Esophagus squamous epithelium (tissue), 4 donors: ENCODE measurements at regions not wholly inside any gene's neighbourhood (a gene's known extent, or its start where the extent isn't known, plus 50 kb on each side); places are given as distances from the start of the nearest gene placed in this dataset.

Experiments
- POLR2A ChIP-seq, 4 donors: fragments of 450-650 bp; IDR thresholded peaks; one replicate each; pipeline ENCODE4 v1.6.1; 2017; ENCODE audit warnings: antibody characterized with exemption in 4 of 4, mild to moderate bottlenecking in 4 of 4, moderate library complexity in 3 of 4
- TF ChIP-seq, protein P1 (sequence below), 6 experiments: fragments of 450-650 bp in 4 of 6; fragments of 200-600 bp in 2 of 6; sonication (generic) in 2 of 6; IDR thresholded peaks; one replicate each; pipeline ENCODE4 v1.5.1; 2016 to 2019; ENCODE audit warnings: antibody characterized with exemption in 6 of 6, mild to moderate bottlenecking in 4 of 6, moderate library complexity in 4 of 6

DNA sequence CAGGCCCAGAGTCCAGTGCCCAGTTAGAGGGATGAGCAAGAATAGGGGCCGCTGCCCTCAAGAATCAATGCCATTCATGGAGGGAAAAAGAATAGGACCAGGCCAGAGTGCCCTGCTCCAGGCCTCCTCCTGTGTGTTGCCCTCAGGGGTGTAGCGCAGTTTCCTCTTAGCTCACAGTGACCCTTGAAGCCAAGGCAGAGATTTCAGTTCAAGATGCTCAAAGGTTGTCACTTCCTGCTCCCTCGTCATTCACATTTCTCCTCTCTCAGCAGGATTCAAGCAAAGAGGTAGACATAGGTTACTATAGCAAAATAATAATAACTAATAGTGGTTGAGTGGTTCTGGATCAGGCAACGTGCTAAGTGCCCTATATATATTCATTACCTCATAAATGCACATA, 55.1 kb upstream of the PELI2 start:
- TF ChIP-seq, protein P1, sequence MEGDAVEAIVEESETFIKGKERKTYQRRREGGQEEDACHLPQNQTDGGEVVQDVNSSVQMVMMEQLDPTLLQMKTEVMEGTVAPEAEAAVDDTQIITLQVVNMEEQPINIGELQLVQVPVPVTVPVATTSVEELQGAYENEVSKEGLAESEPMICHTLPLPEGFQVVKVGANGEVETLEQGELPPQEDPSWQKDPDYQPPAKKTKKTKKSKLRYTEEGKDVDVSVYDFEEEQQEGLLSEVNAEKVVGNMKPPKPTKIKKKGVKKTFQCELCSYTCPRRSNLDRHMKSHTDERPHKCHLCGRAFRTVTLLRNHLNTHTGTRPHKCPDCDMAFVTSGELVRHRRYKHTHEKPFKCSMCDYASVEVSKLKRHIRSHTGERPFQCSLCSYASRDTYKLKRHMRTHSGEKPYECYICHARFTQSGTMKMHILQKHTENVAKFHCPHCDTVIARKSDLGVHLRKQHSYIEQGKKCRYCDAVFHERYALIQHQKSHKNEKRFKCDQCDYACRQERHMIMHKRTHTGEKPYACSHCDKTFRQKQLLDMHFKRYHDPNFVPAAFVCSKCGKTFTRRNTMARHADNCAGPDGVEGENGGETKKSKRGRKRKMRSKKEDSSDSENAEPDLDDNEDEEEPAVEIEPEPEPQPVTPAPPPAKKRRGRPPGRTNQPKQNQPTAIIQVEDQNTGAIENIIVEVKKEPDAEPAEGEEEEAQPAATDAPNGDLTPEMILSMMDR (IDR thresholded peaks at IDR 0.05), result no peak
- TF ChIP-seq POLR2A (IDR thresholded peaks at IDR 0.05), result no peak
